ENCODE measurements at regions not wholly inside any gene's neighbourhood (a gene's known extent, or its start where the extent isn't known, plus 50 kb on each side); places are given as distances from the start of the nearest gene placed in this dataset.
A peak's percentile ranks its signal among the peaks of the same experiment; 100 is the strongest.

GRCh38 chr11:107102692-107103477, 84.6 kb upstream of the GUCY1A2 start:
- no peak overlapping the region for H3K27ac ChIP-seq
- TF ChIP-seq CTCF (conservative IDR thresholded peaks at IDR 0.05), result peak; percentile 19; the same call in 1 of the 2 replicates

- H3K27ac ChIP-seq, result no peak overlapping the region
- TF ChIP-seq CTCF (conservative IDR thresholded peaks at IDR 0.05), result no peak
Measured at GRCh38 chr11:107092667-107093066, 74.4 kb upstream of the GUCY1A2 start.

- TF ChIP-seq CTCF (conservative IDR thresholded peaks at IDR 0.05), result peak; percentile 36; the same call in 1 of the 2 replicates
- H3K27ac ChIP-seq, result no peak overlapping the region
Measured at GRCh38 chr11:107078375-107078774, 60.1 kb upstream of the GUCY1A2 start.

GRCh38 chr11:107076832-107077231, 58.6 kb upstream of the GUCY1A2 start:
- no peak overlapping the region for H3K27ac ChIP-seq
- no peak for TF ChIP-seq CTCF (conservative IDR thresholded peaks at IDR 0.05)

- no peak for TF ChIP-seq CTCF (conservative IDR thresholded peaks at IDR 0.05)
- no peak overlapping the region for H3K27ac ChIP-seq
Measured at GRCh38 chr11:107071129-107071528, 52.9 kb upstream of the GUCY1A2 start.

All from VCaP (cell line).